Activated CD4-positive, alpha-beta T cell treated with anti-CD3 and anti-CD28 coated beads, Interleukin-2, amount 50 U/mL, for 16 hours (primary cell): ENCODE measurements at regions not wholly inside any gene's neighbourhood (a gene's known extent, or its start where the extent isn't known, plus 50 kb on each side); places are given as distances from the start of the nearest gene placed in this dataset.
"Not testable (repeated sequence)": the region's sequence is repeated elsewhere in the genome, so short reads cannot be mapped to it uniquely, and the experiment has no call there.

Experiments used
- DNase-seq: peaks from one replicate; pipeline ENCODE4 v3.0.0-alpha.2; 2020

GRCh38 chr4:60822986-60823385 is 377.1 kb upstream of the ADGRL3 start:
- DNase-seq, result no peak

DNA sequence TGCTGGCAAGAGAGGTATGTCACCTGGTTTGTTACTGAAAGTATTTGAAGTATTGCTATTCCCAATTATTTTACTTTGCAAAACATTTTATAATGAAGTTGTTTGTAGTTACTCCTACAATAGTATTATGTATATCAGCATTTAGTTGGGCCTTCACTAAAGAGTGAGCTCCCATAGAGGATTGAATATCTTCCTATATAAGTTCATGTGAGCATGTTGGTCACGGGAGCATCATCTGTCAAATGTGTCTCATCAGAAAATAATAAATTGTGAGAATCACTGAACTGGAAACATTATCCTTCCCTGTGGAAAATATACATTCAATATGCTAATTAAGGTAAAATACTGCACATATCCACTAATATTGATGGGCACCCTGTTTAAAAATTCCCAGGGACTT is 360.1 kb upstream of the ADGRL3 start:
- DNase-seq, result no peak

GRCh38 chr4:60846678-60847077 is 353.4 kb upstream of the ADGRL3 start:
- no peak for DNase-seq

- no peak for DNase-seq
These were observed 352.5 kb upstream of the ADGRL3 start for GRCh38 chr4:60847614-60848013.

DNA sequence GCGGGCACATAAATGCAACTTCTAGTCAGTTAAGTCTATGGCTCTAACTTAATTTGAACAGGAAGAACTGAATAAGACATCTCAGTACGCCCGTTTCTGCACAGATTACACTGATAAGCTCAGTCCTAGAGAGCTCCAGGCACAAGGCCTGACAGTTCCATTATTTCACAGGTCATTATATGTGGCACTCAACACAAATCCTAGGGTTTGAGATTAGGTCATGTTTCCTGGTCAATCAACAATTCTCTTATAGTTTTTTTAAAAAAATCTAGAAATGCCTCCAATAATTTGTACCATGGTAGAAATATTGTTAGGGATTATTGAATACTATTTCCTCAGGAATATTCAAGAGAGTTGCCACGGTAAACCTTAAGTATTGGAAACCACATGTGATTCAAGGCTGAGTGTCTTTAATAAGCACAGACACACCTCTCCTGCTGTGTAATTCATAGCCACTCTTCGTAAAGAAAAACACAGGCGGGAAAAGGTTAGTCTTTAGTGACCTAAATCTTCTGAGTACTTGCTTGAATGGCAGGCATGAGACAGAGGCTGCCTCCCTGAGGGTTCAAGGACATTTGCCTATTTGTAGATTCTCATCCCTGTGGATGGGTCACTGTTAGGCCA is 342.9 kb upstream of the ADGRL3 start:
- no peak for DNase-seq

DNA sequence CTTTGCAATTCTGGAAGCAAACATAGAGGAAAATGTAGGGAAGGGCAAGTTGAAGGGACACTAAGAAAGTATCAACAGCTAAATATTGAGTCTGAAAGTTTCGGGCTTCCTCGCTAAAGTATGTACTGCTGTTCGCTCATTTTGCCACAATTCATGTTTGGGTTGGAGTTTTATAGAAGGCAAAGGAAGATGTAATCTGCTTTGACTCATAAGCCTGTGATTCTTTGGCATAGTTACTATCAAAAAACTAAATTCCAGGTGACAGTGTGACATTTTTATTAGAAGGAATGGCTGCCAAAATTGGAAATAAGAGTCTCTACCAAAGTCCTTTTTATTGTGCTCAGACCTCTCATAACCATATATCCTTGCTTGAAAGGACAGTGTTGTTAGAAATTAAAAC is 336.7 kb upstream of the ADGRL3 start:
- no peak for DNase-seq

DNA sequence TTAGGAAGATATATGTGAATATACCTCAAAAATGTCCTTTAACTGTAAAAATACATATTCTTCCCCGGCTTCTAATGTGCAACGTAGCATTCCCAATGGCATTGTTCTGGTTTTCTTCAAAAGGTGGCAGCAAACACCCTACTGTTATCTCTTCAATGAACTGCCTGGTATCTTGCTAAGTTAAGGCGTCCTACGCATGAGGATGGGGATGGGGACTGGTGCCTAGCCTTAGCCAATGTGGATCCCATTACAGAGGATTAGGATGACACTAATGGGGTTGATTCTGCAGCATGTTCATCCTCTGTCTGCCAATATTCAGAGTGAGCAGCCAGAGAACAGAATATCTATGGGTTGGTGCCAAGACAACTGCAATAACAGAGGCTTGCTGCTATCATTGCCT is 334.9 kb upstream of the ADGRL3 start:
- no peak for DNase-seq

- no peak for DNase-seq
These were observed 331.7 kb upstream of the ADGRL3 start for GRCh38 chr4:60868232-60868960.

- no peak for DNase-seq
These were observed 320.9 kb upstream of the ADGRL3 start for GRCh38 chr4:60879135-60879701.

DNA sequence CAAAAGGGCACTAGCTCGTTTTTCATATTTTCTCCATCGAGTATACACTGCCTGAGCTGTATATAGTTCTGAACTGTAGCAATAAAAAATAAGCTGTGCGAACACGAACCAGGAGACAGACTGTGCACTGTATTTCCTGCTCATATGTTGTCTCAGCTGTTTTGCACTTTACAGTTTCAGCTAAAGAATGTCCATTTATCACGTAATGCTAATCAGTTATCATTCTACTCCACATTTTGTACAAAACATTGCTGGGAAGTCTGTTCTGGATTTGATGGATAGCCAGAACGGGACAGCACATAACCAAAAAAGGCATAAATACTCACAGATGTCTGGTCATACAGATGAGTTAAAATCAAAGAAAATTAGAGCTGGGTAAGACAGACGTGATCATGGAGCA is 315.5 kb upstream of the ADGRL3 start:
- no peak for DNase-seq

DNA sequence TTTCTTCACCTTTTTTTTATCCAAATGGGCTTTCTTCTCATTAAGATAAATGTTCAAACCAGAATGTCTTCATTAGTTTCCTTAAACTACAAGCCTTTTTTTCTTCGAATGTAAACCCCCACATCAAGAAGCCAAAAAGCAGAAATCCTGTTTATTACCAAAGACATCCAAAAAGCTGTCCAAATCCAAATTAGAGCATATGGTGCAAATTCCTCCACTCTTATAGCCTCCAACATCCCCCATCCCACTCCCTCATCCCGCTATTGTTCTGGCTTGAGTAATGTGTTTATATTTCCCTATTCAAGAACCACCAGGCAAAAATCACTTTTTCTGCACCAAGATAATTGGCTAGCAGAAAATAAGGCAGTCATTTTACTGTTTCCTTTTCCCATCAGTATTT is 315.1 kb upstream of the ADGRL3 start:
- DNase-seq, result no peak

GRCh38 chr4:60890743-60891142 is 309.4 kb upstream of the ADGRL3 start:
- DNase-seq, result no peak

DNA sequence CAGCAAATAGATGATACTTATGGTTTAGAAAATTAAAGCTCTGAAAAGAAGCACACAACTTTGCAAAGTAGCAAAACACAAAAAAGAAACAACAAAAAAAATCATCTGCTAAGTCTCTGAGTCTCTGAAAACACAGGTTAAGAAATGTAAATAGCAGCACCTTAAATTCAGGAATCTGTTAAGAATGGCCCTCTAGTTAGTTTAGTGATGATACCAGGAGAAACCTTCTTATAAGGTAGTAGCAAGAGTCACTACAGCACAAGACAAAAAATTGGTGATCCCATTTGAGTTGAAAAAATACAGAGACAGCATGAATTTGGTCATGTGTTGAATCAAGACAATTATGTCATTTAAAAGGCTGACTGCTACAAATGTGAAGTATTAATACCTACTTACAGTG is 308.2 kb upstream of the ADGRL3 start:
- no peak for DNase-seq

- no peak for DNase-seq
These were observed 302.7 kb upstream of the ADGRL3 start for GRCh38 chr4:60897415-60897814.

DNA sequence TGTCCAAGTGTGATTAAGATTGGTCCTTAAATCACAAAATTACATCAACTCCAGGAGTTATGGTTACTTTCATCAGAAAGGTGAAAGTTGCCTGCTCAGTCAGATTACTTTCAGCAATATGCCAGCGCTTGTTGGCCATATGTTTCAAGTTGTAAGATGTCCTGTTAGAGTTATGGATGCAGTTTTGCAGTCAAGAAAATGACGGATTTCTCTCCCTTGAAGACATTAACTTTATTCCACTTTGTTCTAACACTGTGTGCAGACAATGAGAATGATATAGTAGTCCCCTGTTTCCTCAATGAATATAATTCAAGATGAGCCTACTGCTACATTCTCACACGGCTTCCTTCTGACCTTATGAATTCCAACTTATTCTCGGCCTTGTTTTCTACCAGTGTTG is 295.0 kb upstream of the ADGRL3 start:
- DNase-seq, result no peak

DNA sequence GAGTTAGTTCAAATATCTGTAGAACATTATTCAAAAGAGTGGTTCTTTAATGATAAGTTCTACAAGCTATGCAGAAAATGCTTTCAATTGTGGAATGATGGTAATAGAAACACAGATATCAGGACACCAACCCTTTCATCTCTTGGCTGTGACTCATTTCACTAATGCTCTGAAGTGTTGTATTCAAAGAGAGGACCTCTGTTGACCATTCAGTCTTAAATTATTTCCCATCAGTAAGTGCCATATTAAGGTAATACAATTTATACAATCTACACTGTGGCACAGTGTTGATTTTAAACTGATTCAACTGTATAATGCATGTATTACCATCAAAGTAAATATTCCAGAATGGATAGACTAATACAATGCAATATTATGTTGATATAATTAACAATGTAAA is 289.0 kb upstream of the ADGRL3 start:
- DNase-seq, result no peak

DNA sequence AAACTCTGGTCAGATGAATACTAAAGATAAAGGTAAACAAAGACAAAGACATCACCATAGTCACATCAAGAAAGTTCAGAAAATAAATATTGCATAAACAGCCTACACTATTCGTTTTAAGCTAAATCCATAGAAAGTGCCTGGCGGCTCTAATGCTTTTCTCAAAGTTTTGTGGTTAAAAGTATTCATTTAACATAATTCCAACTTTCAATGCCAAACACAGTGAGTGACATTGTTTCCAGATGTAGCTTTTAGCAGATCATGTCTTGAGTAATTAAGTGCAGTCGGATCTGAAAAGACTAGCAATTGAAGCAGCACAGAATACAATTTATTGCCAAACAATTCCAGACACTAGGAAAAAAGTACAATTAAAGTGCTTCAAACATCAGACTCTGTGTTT is 287.1 kb upstream of the ADGRL3 start:
- DNase-seq, result no peak

- no peak for DNase-seq
These were observed 286.5 kb upstream of the ADGRL3 start for GRCh38 chr4:60913671-60914070.

DNA sequence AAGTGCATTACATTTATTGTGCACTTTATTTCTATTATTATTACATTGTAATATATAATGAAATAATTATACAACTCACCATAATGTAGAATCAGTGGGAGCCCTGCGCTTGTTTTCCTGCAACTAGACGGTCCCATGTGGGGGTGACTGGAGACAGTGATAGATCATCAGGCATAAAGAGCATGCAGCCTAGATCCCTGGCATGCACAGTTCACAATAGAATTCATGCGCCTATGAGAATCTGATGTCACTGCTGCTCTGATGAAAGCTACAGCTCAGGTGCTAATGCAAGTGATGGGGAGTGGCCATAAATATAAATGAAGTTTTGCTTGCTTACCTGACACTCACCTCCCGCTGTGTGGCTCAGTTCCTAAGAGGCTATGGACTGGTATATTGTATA is 278.4 kb upstream of the ADGRL3 start:
- DNase-seq, result not testable (repeated sequence)

GRCh38 chr4:60923075-60923474 is 277.1 kb upstream of the ADGRL3 start:
- no peak for DNase-seq

- no peak for DNase-seq
These were observed 273.5 kb upstream of the ADGRL3 start for GRCh38 chr4:60926624-60927023.

GRCh38 chr4:60930866-60931265 is 269.3 kb upstream of the ADGRL3 start:
- no peak for DNase-seq

DNA sequence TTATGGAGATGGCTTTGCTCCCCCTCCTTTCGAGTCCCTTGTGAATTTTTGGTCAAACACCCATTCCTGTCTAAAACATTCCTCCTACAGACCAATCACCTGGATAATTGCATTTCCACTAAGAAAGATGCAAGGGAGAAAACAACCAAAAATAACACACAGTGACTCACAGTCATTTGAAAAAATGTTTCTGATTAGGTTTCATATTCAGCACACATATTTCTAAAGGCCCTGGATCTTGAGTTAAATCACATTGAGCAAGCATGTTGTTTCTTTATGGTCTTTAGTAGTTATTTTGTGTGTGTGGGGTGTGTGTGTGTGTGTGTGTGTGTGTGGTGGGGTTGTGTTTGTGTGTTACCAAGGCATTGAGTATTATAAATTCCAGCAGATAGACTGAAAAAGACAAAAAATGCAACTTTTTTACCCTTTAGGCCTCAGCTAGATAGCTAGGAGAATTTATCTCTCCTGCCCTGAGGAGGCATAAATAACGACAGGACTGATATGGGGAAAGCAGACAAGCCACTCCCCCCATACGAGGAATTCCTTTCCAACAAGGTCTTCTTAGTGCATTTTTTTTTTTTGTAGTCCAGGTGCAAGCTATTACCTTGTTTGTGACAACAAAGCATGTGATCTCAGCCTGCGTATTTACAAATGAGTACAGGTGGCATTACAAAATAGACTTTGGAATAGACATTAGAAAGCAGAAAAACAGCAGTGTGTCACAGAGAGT is 265.4 kb upstream of the ADGRL3 start:
- DNase-seq, result no peak

- DNase-seq, result no peak
These were observed 261.9 kb upstream of the ADGRL3 start for GRCh38 chr4:60938181-60938580.
